Peyer's patch (tissue), 4 donors: ENCODE measurements at regions not wholly inside any gene's neighbourhood (a gene's known extent, or its start where the extent isn't known, plus 50 kb on each side); places are given as distances from the start of the nearest gene placed in this dataset.

Source experiments
- POLR2A ChIP-seq, 2 donors: fragments of 450-650 bp; IDR thresholded peaks; one replicate each; pipeline ENCODE4 v1.5.1; 2017; ENCODE audit warnings: antibody characterized with exemption in 2 of 2, mild to moderate bottlenecking in 2 of 2, moderate library complexity in 2 of 2
- TF ChIP-seq, protein P1 (sequence below), 6 experiments: fragments of 450-650 bp in 4 of 6; fragments of 200-600 bp in 2 of 6; sonication (generic) in 1 of 6; IDR thresholded peaks; one replicate each; pipeline ENCODE4 v1.5.1; 2017 to 2019; ENCODE audit warnings: antibody characterized with exemption in 6 of 6, mild to moderate bottlenecking in 3 of 6, moderate library complexity in 1 of 6

DNA sequence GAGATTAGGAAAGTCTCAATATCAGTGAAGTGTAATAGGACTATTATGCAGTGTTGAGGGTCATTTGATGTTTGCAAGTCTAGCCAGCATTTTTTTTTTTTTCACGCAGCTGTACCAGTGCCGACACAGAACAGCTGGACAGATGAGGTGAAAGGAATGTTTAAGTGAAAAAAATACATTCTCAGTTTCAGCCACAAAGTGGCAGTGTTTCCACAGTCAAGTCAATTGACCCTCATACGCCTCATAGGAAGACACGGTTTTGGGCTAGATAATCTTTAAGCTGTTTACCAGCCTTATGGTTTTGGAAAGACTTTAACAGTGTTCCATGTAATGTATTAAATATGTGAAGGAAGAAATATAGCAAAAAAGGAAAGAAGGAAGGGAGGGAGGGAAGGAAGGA, 349.9 kb upstream of the ANO3 start:
- TF ChIP-seq, protein P1, sequence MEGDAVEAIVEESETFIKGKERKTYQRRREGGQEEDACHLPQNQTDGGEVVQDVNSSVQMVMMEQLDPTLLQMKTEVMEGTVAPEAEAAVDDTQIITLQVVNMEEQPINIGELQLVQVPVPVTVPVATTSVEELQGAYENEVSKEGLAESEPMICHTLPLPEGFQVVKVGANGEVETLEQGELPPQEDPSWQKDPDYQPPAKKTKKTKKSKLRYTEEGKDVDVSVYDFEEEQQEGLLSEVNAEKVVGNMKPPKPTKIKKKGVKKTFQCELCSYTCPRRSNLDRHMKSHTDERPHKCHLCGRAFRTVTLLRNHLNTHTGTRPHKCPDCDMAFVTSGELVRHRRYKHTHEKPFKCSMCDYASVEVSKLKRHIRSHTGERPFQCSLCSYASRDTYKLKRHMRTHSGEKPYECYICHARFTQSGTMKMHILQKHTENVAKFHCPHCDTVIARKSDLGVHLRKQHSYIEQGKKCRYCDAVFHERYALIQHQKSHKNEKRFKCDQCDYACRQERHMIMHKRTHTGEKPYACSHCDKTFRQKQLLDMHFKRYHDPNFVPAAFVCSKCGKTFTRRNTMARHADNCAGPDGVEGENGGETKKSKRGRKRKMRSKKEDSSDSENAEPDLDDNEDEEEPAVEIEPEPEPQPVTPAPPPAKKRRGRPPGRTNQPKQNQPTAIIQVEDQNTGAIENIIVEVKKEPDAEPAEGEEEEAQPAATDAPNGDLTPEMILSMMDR (IDR thresholded peaks at IDR 0.05), result peak in 4 of 6 experiments; percentile 48 to 67 (median 56)
- no peak for TF ChIP-seq POLR2A (IDR thresholded peaks at IDR 0.05)
